Mesothelial cell of epicardium (in vitro differentiated cells): ENCODE measurements at regions not wholly inside any gene's neighbourhood (a gene's known extent, or its start where the extent isn't known, plus 50 kb on each side); places are given as distances from the start of the nearest gene placed in this dataset.
A peak's percentile ranks its signal among the peaks of the same experiment; 100 is the strongest.

Experiments
- DNase-seq, 2 experiments: peaks; one replicate each; pipeline ENCODE4 v3.0.0; 2021; ENCODE audit warnings: low spot score in 2 of 2; ENCODE audit not compliant: unreplicated experiment in 2 of 2
- H3K27ac Mint-ChIP-seq: 2 replicates; pipeline ENCODE4 v1.8.0; 2021; ENCODE audit warnings: mixed read lengths
- H3K27me3 Mint-ChIP-seq: 2 replicates; pipeline ENCODE4 v1.8.0; 2021; ENCODE audit warnings: low read depth, mixed read lengths
- H3K36me3 Mint-ChIP-seq: 2 replicates; pipeline ENCODE4 v1.8.0; 2021; ENCODE audit warnings: mixed read lengths
- H3K4me1 Mint-ChIP-seq: 2 replicates; pipeline ENCODE4 v1.8.0; 2021; ENCODE audit warnings: mixed read lengths
- H3K4me3 Mint-ChIP-seq: 2 replicates; pipeline ENCODE4 v1.8.0; 2021; ENCODE audit warnings: mild to moderate bottlenecking, moderate library complexity, mixed read lengths
- H3K9me3 Mint-ChIP-seq: 2 replicates; pipeline ENCODE4 v1.8.0; 2021; ENCODE audit warnings: mixed read lengths
- CTCF ChIP-seq: fragments of 200-600 bp; sonication (generic); IDR thresholded peaks from one replicate; pipeline ENCODE4 v1.5.0; 2021; ENCODE audit warnings: antibody characterized with exemption; ENCODE audit not compliant: unreplicated experiment

- H3K9me3 Mint-ChIP-seq: peaks cover 31% of the 10 kb centered on the region
- H3K27me3 Mint-ChIP-seq: peaks cover 1% of the 10 kb centered on the region
- no peak for TF ChIP-seq CTCF
- H3K4me3 Mint-ChIP-seq: no peak overlapping the region
- DNase-seq: no peak
- peaks cover 8% of the 10 kb centered on the region for H3K36me3 Mint-ChIP-seq
- H3K27ac Mint-ChIP-seq: no peak overlapping the region
- H3K4me1 Mint-ChIP-seq: no peaks in the 10 kb centered on the region
Observed at GRCh38 chr5:71794061-71794695, 75.1 kb downstream of the CARTPT start.

GRCh38 chr5:71802673-71803072 lies 83.6 kb downstream of the CARTPT start:
- DNase-seq: no peak
- TF ChIP-seq CTCF: no peak
- Mint-ChIP-seq H3K4me1 (no peaks in the 10 kb centered on the region), H3K36me3 (peaks cover 5% of the 10 kb centered on the region), H3K27me3 (peaks cover 11% of the 10 kb centered on the region), H3K4me3 (no peak overlapping the region), H3K9me3 (peaks cover 13% of the 10 kb centered on the region), H3K27ac (no peak overlapping the region)

- no peak for DNase-seq
- peaks cover 23% of the 10 kb centered on the region for H3K4me1 Mint-ChIP-seq
- H3K27me3 Mint-ChIP-seq: peaks cover 9% of the 10 kb centered on the region
- no peak overlapping the region for H3K27ac Mint-ChIP-seq
- no peaks in the 10 kb centered on the region for H3K9me3 Mint-ChIP-seq
- H3K36me3 Mint-ChIP-seq: no peaks in the 10 kb centered on the region
- no peak for TF ChIP-seq CTCF
- no peak overlapping the region for H3K4me3 Mint-ChIP-seq
Observed at GRCh38 chr5:71806711-71807110, 87.6 kb downstream of the CARTPT start.

- DNase-seq: no peak
- TF ChIP-seq CTCF: no peak
- Mint-ChIP-seq H3K4me1 (peaks cover 26% of the 10 kb centered on the region), H3K9me3 (no peaks in the 10 kb centered on the region), H3K36me3 (no peaks in the 10 kb centered on the region), H3K27ac (no peak overlapping the region), H3K27me3 (no peaks in the 10 kb centered on the region), H3K4me3 (no peak overlapping the region)
Observed at GRCh38 chr5:71807909-71808308, 88.8 kb downstream of the CARTPT start.

- Mint-ChIP-seq H3K27me3 (no peaks in the 10 kb centered on the region), H3K4me1 (peaks cover 26% of the 10 kb centered on the region), H3K4me3 (no peak overlapping the region), H3K9me3 (no peaks in the 10 kb centered on the region), H3K27ac (no peak overlapping the region), H3K36me3 (no peaks in the 10 kb centered on the region)
- no peak for DNase-seq
- no peak for TF ChIP-seq CTCF
Observed at GRCh38 chr5:71809446-71809845, 90.4 kb downstream of the CARTPT start.

- no peaks in the 10 kb centered on the region for H3K36me3 Mint-ChIP-seq
- no peak for TF ChIP-seq CTCF
- peak overlapping the region; percentile 59 for H3K27ac Mint-ChIP-seq
- H3K4me3 Mint-ChIP-seq: no peak overlapping the region
- peaks cover 2% of the 10 kb centered on the region for H3K9me3 Mint-ChIP-seq
- no peak for DNase-seq
- H3K27me3 Mint-ChIP-seq: no peaks in the 10 kb centered on the region
- peaks cover 26% of the 10 kb centered on the region for H3K4me1 Mint-ChIP-seq
Observed at GRCh38 chr5:71810023-71810422, 90.9 kb downstream of the CARTPT start.
